DMS79 treated with DMSO at 0.1 percent for 48 hours (cell line): ENCODE measurements at regions not wholly inside any gene's neighbourhood (a gene's known extent, or its start where the extent isn't known, plus 50 kb on each side); places are given as distances from the start of the nearest gene placed in this dataset.

Experiments used
- DNase-seq: peaks from one replicate; lab custom pipeline; 2025; lab: John Stamatoyannopoulos, UW

- no peak for DNase-seq
Observed at GRCh38 chr1:172887162-172887561, 163.6 kb downstream of the TNFSF18 start.

- DNase-seq: no peak
Observed at GRCh38 chr1:172893146-172893841, 157.4 kb downstream of the TNFSF18 start.

- DNase-seq: no peak
Observed at GRCh38 chr1:172894349-172895049, 156.2 kb downstream of the TNFSF18 start.

- no peak for DNase-seq
Observed at GRCh38 chr1:172895050-172895460, 155.7 kb downstream of the TNFSF18 start.

GRCh38 chr1:172895761-172896160 lies 155.0 kb downstream of the TNFSF18 start:
- DNase-seq: no peak

- no peak for DNase-seq
Observed at GRCh38 chr1:172897738-172898137, 153.0 kb downstream of the TNFSF18 start.

- DNase-seq: no peak
Observed at GRCh38 chr1:172898866-172899265, 151.9 kb downstream of the TNFSF18 start.

- no peak for DNase-seq
Observed at GRCh38 chr1:172900376-172900997, 150.3 kb downstream of the TNFSF18 start.

- no peak for DNase-seq
Observed at GRCh38 chr1:172902200-172902599, 148.5 kb downstream of the TNFSF18 start.

GRCh38 chr1:172902861-172903381 lies 147.8 kb downstream of the TNFSF18 start:
- DNase-seq: no peak

- no peak for DNase-seq
Observed at GRCh38 chr1:172903581-172904220, 147.0 kb downstream of the TNFSF18 start.

- DNase-seq: no peak
Observed at GRCh38 chr1:172905452-172905851, 145.3 kb downstream of the TNFSF18 start.

- no peak for DNase-seq
Observed at GRCh38 chr1:172906778-172907592, 143.8 kb downstream of the TNFSF18 start.

- DNase-seq: no peak
Observed at GRCh38 chr1:172907834-172908326, 142.9 kb downstream of the TNFSF18 start.

- no peak for DNase-seq
Observed at GRCh38 chr1:172909606-172910326, 141.0 kb downstream of the TNFSF18 start.

- no peak for DNase-seq
Observed at GRCh38 chr1:172912765-172913260, 137.9 kb downstream of the TNFSF18 start.

GRCh38 chr1:172914501-172915144 lies 136.1 kb downstream of the TNFSF18 start:
- no peak for DNase-seq

GRCh38 chr1:172915271-172915670 lies 135.5 kb downstream of the TNFSF18 start:
- no peak for DNase-seq

- DNase-seq: no peak
Observed at GRCh38 chr1:172916116-172916515, 134.6 kb downstream of the TNFSF18 start.

- no peak for DNase-seq
Observed at GRCh38 chr1:172917972-172918371, 132.8 kb downstream of the TNFSF18 start.
